ENCODE measurements at regions not wholly inside any gene's neighbourhood (a gene's known extent, or its start where the extent isn't known, plus 50 kb on each side); places are given as distances from the start of the nearest gene placed in this dataset.
"Not testable (repeated sequence)": the region's sequence is repeated elsewhere in the genome, so short reads cannot be mapped to it uniquely, and the experiment has no call there.

DNA sequence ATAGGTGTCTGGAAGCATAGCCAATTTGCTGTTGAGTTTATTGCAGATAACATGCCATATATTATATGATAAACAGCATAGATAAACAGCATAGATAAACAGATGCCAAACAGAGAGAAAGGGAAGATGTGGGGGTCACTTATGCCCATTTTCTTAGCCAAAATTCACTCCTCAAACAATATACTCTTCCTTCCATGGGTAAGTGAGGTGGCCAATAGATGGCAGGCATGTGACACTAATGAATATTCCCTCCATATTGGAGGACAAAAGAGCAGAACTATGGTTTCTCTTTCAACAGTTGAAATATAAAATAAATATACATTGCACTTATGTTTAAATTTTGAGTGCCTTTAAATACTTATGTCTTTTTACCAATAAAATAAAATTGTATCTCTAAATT is 1212.8 kb downstream of the REEP3 start:
- no peak for DNase-seq (ENCODE audit: low spot score)

DNA sequence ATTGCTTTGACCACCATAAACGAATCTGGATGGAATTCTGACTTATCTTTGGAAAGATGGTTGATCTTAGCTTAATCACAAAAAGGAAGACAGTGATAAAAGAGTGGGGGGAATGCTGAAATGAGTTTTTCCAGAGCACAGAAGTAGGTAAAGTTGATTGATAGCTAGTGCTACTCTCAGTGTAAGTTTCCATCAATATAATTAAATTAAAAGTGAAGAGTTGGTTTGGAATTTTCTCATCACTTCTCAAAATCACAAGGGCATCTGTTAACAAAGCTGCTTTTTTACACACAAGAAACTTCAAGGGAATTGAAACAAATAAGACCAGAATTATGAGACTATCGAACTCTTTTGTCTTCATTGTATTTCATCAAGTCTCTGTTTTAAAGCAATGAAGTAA is 1217.3 kb downstream of the REEP3 start:
- no peak for DNase-seq (ENCODE audit: low spot score)

DNA sequence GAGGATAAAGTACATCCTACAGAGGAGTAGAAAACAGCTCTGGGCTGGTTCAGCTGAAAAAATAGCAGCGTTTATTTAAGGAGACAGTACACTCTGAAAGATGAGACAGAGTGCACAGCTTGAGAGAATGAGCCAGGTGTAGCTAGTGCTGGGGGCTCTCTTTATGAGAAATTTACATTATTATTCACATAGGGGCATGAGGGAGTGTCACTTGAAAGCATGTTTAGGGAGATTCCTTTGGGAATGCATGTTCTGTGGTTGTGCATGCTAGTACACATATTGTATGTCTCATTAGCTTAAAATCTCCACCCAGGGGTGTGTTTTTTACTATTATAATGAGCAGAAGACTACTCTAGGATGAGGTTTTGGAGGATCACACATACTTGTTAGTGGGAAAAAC is 1224.4 kb downstream of the REEP3 start:
- no peak for DNase-seq (ENCODE audit: low spot score)

DNA sequence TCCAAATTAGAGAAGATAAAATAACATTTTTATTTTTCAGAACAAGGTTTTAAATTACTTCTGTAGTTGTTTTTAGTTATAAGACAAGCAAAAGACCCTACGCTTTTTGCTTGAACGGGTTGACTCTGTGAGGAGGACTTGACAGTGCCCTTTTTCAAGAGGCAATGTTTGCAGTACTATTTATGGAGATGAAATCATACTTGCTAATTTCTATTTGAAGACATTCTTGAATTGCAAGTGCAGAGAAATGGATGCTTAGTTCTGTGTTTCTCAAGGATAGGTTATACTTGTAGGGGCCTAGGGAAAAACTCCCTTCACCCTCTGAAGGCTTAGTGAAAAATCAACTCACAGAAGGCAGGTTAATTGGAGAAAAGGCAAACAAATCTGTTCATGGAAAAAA is 1229.5 kb downstream of the REEP3 start:
- no peak for DNase-seq (ENCODE audit: low spot score)

DNA sequence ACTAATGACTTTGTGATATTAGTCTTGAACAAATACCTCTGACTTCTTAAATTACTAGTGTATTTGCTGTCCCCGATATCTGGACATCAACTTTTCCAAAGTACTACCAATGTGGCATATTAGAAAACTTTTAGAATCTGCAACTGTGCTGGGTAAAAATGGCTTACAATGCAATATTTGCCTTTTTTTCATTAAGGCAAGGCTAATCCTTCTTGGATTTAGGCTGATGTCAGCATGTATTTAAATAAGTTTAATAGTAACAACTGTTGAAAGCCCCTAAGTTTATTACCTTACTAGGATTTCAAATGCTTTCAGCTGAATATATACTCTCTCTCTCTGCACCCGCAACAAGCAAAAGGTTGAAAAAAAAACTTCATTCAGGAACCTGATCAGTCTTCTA is 1232.3 kb downstream of the REEP3 start:
- no peak for DNase-seq (ENCODE audit: low spot score)

DNA sequence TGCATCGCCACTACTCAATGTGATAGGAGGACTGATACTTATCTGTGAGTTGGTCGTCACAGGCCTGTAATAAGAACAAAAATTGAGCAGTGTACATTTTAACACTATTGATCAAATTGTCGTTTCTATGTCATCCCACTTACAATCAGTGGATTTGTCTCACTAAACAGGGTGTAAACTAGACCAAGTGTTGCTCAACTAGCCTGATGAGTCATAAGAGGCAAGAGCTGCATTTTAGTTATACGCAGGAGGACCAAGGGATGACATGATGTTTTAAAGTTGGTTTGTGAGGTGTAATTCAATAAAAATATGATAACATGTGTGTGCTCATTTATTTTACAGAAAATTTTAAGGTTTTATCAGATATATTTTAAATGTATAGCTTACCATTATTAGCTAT is 1239.2 kb downstream of the REEP3 start:
- DNase-seq (ENCODE audit: low spot score), result no peak

DNA sequence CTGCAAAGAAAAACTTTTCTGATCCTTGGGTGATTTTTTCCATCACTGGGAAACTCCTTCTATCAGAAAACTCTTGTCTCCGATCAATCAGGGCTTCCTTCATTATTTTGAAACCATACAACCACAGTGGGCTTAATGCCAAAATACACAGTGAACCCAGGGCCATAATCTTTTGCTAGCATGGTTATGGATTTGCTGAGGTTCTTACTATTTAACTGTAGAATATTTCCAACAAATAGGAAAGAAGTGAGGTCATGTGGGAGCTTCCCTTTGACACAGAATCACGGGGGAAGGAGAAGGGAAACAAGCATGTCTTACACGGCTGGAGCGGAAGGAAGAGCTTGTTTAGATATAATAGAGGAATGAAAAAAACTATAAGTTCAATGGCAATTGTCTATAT is 1241.7 kb downstream of the REEP3 start:
- DNase-seq (ENCODE audit: low spot score), result no peak

DNA sequence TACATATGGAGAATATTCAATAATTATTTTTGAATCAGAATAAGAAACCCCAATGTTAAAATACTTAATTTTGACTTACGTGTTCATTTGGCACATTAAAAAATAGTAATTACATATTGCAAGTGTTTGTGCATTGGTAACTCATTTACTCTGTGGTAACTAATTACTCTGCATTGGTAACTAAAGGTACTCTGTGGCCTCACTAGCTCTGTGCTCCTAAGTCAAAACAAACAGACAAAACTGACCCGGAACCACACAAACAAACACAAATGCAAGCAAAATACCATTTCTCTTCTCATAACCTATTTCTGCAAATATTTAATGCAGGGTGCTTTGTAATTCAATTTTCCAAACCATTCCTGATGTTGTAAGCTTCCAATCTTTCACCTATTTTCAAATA is 1244.3 kb downstream of the REEP3 start:
- DNase-seq (ENCODE audit: low spot score), result no peak

DNA sequence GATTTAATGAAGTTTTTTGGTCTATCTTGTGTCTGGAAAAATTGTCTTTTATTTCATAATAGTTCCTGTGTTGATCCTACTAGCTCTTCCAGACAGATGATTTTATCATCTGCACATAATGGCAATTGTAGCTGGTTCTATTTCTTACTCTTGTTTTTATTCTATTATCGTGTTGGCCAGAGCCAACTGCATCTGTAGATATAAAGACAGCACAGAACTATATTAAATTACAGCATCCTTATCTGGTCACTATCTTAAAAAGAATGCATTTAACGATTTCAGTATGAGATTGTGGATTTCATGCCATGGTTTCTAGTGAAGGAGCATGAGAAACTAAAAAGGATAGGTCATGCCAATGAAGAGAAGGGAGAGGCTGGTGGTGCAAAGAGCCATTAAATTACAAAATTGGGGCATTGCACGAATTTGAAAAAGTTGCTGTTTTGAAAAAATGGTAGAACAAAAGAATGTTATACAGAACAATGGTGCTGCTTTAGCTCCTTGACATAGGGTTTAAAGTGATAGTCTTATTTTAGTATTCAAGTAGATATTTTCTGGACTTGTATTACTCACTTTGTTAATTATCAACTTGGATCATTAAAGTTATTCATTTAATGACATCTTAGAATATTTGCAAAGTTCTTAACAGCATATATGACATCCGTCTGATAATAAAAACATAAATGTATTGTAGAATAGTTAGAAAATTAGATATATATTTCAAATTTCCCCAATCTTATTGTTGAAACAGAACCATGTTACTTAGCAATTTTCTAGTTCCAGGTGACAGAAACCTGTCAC is 1250.3 kb downstream of the REEP3 start:
- DNase-seq (ENCODE audit: low spot score), result no peak

DNA sequence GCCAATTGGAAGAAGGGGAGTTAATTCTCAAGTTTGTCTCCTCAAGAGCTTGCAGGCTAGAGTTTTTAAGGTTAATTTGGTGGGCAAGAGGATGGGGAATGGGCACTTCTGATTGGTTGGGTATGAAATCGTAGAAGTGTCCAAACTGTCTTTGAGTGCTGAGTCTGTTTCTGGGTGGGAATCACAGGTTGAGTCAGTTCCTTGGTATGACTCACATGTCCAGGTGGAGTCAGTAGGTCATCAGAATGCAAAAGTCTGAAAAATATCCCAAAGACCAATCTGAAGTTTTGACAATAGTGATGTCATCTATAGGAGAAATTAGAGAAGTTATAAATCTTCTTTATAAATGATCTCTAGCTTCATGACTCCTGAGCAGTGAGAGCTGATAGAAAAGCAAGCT is 1252.2 kb downstream of the REEP3 start:
- DNase-seq (ENCODE audit: low spot score), result no peak

DNA sequence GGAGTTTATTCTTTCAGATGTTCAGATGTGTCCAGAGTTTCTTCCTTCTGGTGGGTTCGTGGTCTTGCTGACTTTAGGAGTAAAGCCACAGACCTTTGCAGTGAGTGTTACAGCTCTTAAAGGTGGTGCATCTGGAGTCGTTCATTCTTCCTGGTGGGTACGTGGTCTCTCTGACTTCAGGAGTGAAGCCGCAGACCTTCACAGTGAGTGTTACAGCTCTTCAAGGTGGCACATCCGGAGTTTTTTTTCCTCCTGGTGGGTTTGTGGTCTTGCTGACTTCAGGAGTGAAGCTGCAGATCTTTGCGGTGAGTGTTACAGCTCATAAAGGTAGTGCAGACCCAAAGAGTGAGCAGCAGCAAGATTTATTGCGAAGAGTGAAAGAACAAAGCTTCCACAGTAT is 1263.2 kb downstream of the REEP3 start:
- not testable (repeated sequence) for DNase-seq (ENCODE audit: low spot score)

DNA sequence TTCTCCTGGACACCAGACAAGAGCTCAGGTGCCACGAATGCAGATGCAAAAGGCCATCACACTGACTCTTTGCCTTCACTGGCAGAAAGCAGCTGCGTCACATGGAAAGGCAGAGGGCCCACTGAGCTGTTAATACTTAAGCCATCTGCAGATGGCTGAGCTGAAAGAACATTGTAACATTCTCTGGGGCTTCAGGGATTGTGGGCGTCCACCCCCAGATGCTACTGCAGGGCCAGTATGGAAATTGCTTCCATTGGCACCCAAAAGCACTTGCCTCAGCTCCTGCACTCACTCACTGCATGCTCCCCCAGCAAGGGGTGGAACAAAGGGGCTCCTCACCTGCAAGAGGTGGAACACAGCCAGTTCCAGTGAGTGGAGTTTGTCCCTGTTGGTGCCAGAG is 1264.6 kb downstream of the REEP3 start:
- DNase-seq (ENCODE audit: low spot score), result no peak

DNA sequence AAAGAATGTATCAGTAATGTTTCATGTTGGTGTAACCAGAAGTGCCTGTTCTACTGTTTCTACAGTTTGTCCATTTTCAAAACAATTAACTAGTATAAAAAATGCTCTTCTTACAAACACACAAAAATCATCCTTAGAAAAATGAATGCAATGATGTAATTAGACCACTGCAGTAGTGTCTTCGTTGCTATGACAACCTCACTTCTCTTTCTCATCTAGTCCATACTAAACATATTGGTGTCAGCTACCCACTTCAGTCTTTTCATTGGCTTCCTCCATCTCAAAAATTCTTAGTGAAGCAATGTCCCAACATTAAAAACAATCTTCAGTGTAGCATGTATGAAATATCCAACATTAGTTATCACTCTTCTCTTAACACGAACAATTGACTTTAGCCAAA is 1265.8 kb downstream of the REEP3 start:
- DNase-seq (ENCODE audit: low spot score), result no peak

DNA sequence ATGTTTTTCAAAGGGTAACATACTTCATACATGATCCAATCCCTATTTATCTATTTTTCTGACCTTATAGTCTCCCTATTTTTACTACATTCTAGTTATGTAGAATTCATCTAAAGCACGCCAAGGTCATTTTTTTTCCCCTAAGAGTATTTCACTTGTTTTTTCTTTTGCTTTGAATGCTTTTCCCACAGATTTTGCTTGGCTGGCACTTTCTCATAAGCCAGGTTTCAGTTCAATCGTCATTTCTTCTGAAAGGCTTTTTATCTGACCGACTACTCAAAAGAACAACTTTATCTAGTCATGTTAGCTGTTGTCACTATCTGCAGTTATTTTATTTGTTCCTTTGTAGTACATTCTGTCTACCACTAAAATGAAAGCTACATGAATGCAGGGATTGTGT is 1274.6 kb downstream of the REEP3 start:
- DNase-seq (ENCODE audit: low spot score), result no peak

DNA sequence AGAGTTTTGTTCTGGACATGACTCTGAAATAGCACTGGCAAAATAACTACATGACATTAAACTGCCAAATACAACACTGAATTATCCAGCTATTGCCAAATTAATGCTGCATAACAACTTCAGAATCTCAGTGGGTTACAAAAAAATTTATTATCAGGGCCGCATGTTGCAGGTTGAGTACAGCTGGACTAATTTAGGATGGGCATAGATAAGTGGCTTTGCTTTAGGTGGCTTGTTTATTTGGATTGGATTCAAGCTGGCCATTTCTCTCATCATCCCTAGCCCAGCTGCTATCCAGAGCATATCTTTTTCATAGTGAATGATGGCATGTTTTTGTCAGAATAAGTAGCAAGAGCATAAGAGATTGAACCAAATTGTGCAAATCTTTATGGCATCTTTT is 1277.1 kb downstream of the REEP3 start:
- no peak for DNase-seq (ENCODE audit: low spot score)

DNA sequence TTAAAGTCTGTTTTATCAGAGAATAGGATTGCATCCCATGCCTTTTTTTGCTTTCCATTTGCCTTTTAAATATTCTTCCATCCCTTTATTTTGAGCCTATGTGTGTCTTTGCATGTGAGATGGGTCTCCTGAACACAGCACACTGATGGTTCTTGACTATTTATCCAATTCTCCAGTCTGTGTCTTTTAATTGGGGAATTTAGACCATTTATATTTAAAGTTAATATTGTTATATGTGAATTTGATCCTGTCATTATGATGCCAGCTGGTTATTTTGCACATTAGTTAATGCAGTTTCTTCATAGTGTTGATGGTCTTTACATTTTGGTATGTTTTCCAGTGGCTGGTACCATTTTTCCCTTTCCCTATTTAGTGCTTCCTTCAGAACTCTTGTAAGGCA is 1287.0 kb downstream of the REEP3 start:
- not testable (repeated sequence) for DNase-seq (ENCODE audit: low spot score)

DNA sequence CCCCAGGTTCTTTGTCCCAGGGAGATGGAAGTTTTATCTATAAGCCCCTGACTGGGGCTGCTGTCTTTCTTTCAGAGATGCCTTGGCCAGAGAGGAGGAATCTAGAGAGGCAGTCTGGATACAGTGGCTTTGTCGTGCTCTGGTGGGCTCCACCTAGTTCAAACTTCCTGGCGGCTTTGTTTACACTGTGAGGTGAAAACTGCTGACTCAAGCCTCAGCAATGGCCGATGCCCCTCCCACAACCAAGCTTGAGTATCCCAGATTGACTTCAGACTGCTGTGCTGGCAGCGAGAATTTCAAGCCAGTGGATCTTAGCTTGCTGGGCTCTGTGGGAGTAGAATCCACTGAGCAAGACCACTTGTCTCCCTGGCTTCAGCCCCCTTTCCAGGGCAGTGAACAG is 1288.8 kb downstream of the REEP3 start:
- not testable (repeated sequence) for DNase-seq (ENCODE audit: low spot score)

DNA sequence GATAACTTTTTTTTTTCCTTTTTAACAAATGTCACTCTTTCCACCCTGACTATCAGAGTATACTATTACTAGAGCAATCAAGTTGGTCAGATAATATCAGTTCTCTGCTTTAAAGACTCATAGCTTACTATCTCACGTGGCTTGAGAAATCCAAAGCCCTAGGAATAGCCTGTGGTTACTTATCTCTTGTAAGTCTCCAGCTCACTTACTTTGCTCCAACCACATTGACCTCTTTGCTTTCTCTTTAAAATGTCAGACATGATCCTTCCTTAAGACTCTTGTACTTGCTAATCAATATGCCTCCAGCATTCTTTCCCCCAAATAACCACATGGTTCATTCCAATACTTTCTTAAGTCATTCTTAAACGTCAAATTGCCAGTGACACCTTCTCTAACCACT is 1292.2 kb downstream of the REEP3 start:
- DNase-seq (ENCODE audit: low spot score), result no peak

DNA sequence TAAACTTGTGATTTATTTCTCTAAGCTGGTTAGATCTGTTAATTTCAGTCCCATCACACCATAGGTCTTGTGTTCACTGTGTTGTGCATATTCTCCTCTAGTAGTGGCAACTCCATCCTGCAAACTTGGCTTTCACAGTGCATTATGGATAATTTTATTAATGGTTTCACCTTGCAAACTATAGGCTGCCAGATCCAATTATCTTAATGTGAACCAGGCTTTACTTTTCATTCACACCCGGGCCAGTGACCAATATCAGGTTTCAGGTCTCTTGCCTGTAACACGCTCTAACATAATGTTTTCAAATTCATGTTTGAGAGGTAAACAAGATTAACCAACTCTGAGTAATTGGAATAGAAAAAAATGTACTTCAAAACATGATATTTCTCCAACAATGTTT is 1293.0 kb downstream of the REEP3 start:
- DNase-seq (ENCODE audit: low spot score), result no peak

DNA sequence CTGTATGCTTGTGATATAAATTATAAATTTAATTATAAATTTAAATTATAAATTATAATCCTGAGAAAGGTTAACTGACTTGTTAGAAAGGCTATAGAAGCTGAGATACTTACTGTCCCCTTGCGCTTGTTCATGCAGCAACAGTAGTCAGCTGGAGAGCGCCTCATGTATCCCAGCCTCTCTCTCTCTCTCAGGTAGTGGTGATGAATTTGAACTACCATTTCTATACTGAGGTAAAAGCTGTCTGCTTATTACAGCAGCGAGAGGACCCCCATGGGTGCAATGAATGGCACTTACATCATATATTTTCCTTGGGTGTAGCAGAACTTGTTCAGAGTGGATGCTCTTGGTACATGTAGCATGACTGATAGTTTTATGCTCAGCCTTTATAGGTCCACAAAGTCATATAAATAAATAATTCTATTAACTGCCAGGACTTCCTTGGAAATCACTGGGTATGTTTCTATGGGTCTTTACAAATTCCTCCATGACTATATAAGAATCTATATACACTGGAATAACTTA is 1308.7 kb downstream of the REEP3 start:
- no peak for DNase-seq (ENCODE audit: low spot score)

DNA sequence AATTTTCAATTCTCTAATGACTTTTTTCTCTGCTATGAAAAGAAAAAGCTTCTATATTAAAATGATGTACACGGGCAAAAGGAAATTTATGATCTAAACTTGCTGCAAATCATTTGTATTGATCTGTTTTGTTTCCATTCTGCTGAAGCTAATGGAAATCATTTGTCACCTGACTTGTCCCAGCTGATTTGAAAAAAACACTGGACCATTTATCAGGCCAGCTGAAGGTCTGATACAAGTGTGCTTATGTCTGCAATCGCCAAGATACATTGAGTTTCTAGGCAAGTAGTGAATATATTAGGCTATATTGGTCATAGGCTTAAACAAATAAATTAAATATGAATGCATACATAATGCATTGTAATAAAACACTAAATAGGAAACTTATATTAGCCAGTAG is 1309.7 kb downstream of the REEP3 start:
- DNase-seq (ENCODE audit: low spot score), result no peak

DNA sequence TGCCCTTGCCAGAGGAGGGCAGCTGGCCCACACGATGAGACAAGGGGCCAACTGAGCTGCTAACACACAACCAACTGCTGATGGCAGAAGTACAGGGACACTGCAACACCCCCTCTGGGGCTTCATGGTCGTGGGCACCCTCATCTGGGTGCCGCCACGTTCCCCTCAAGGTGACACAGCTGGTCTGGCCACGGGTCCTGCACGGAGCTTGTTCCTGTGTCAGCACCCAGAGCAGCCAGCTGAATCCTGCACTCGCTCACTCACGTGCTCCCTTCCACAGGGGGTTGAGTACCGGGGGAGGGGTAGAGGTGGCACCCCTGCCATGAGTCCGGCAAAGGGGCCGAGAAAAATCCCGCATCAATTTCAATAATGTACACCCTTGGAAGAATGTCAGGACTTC is 1319.1 kb downstream of the REEP3 start:
- no peak for DNase-seq (ENCODE audit: low spot score)

DNA sequence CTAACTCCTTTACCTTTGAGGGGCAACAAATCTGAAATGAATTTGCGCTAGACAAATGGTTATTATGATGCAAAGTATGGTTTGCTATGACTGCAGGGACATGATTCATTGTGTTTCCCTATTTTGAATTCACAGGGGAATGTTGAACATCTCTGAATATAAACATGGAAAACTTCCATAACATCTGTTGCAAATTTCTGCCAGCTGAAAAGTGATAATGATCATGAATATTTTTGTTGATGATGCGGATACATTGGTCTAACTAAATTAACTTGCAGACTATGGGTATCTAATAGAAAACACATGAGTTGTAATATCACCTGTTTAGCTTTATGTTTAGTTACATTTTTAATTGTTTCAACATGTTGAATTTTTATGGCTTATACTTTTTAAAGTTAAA is 1325.5 kb downstream of the REEP3 start:
- DNase-seq (ENCODE audit: low spot score), result no peak

DNA sequence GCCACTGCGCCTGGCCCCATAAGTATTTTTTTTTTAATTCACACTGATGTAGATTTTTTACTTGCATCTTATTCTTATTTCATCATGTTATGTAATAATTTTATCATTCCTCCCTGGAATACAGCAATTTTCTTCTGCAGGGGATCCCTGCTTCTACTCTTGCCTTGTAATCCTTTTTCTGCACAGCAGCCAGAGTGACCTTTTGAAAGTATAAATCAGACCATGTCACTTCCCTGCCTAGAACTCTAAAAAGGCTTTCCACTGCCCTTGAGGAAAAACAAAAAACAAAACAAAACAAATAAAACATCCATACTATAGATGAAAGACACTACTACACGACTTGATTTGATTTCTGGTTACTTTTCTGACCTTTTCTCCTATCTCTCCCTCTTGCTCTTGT is 1334.7 kb downstream of the REEP3 start:
- no peak for DNase-seq (ENCODE audit: low spot score)
